Caco-2 (cell line): ENCODE measurements at regions not wholly inside any gene's neighbourhood (a gene's known extent, or its start where the extent isn't known, plus 50 kb on each side); places are given as distances from the start of the nearest gene placed in this dataset.

Source experiments
- BruUV-seq: library from RNA; stranded (reverse); fragments of 400-500 nt; replicated peaks from 2 replicates; lab custom pipeline; 2021; lab: Mats Ljungman, UMichigan
- CTCF ChIA-PET: fragments of 300-600 bp; sonication (Branson Sonifier 250); formaldehyde crosslinking; loops from one replicate; lab custom pipeline; 2022; ENCODE audit warnings: antibody characterized with exemption; lab: Charles Lee
- POLR2A ChIA-PET: fragments of 300-600 bp; sonication (Branson Sonifier 250); formaldehyde crosslinking; loops from one replicate; lab custom pipeline; 2022; ENCODE audit warnings: antibody characterized with exemption; lab: Charles Lee
- DNase-seq, 2 experiments: peaks; one replicate each; pipeline versions ENCODE4 v3.0.0 to v3.0.0-alpha.2; 2020 to 2022
- H3K27me3 ChIP-seq: replicated peaks from 2 replicates; pipeline ENCODE4 v1.6.0; 2011; ENCODE audit warnings: low read length; ENCODE audit not compliant: control insufficient read depth, insufficient read depth
- H3K36me3 ChIP-seq: 2 replicates; pipeline ENCODE4 v1.5.1; 2011; ENCODE audit warnings: low read length; ENCODE audit not compliant: control insufficient read depth, insufficient read depth
- H3K4me1 ChIP-seq: fragments of 250-450 bp; sonication (Bioruptor Pico); 2 replicates; pipeline ENCODE4 v1.5.1; 2020; ENCODE audit warnings: mild to moderate bottlenecking
- H3K4me3 ChIP-seq: 2 replicates; pipeline ENCODE4 v1.5.1; 2011; ENCODE audit warnings: low read depth, mild to moderate bottlenecking, control low read depth, low read length
- H3K9me3 ChIP-seq: fragments of 250-450 bp; sonication (Bioruptor Pico); 2 replicates; pipeline ENCODE4 v1.5.1; 2020; ENCODE audit warnings: mild to moderate bottlenecking, moderate library complexity
- H3K27ac Mint-ChIP-seq: one replicate; pipeline ENCODE4 v1.8.0; 2022; ENCODE audit warnings: mixed read lengths; ENCODE audit not compliant: unreplicated experiment
- H3K27me3 Mint-ChIP-seq: one replicate; pipeline ENCODE4 v1.8.0; 2022; ENCODE audit warnings: mixed read lengths; ENCODE audit not compliant: insufficient read depth, unreplicated experiment
- H3K36me3 Mint-ChIP-seq: one replicate; pipeline ENCODE4 v1.8.0; 2022; ENCODE audit warnings: mild to moderate bottlenecking, mixed read lengths; ENCODE audit not compliant: insufficient read depth, unreplicated experiment
- H3K4me1 Mint-ChIP-seq: one replicate; pipeline ENCODE4 v1.8.0; 2022; ENCODE audit warnings: low read depth, mixed read lengths; ENCODE audit not compliant: unreplicated experiment
- H3K4me3 Mint-ChIP-seq: one replicate; pipeline ENCODE4 v1.8.0; 2022; ENCODE audit warnings: mild to moderate bottlenecking, moderate library complexity, mixed read lengths; ENCODE audit not compliant: unreplicated experiment
- H3K9me3 Mint-ChIP-seq: one replicate; pipeline ENCODE4 v1.8.0; 2022; ENCODE audit warnings: mixed read lengths; ENCODE audit not compliant: unreplicated experiment
- CTCF ChIP-seq, 2 experiments: fragments of 200-600 bp in 1 of 2; IDR thresholded peaks; 1 replicate in 1 of 2; 2 replicates in 1 of 2; pipeline versions ENCODE4 v1.5.1 to v1.8.0; 2011 to 2022; ENCODE audit warnings: antibody characterized with exemption in 1 of 2, control low read depth in 1 of 2, inconsistent platforms in 1 of 2, low read depth in 1 of 2, low read length in 1 of 2, mild to moderate bottlenecking in 1 of 2, moderate library complexity in 1 of 2; ENCODE audit not compliant: insufficient read depth in 1 of 2, severe bottlenecking in 1 of 2, unreplicated experiment in 1 of 2
- intact Hi-C: fragments of 100-400 bp; cut with micrococcal nuclease; formaldehyde crosslinking; loops from one replicate; pipeline ENCODE4 v1.10.0; 2022; ENCODE audit not compliant: unreplicated experiment

GRCh38 chr13:103229674-103230073 is 163.5 kb upstream of the SLC10A2 start:
- H3K9me3 ChIP-seq, result 0 out of 2 replicates have a peak, but pooled peaks cover 4% of the 10 kb centered on the region
- no peaks in the 10 kb centered on the region for H3K36me3 Mint-ChIP-seq
- no peak for DNase-seq
- H3K36me3 ChIP-seq, result no peaks in the 10 kb centered on the region
- ChIA-PET POLR2A (no interaction called here), CTCF (no interaction called here)
- no peaks in the 10 kb centered on the region for H3K4me1 ChIP-seq
- intact Hi-C loops, result no loop called here
- no peak overlapping the region for H3K4me3 Mint-ChIP-seq
- no peaks in the 10 kb centered on the region for H3K27me3 ChIP-seq
- no peaks in the 10 kb centered on the region for H3K4me1 Mint-ChIP-seq
- H3K4me3 ChIP-seq, result no peak overlapping the region
- no peak overlapping the region for H3K27ac Mint-ChIP-seq
- no peak for TF ChIP-seq CTCF (IDR thresholded peaks at IDR 0.05; ENCODE audit: insufficient read depth in 1 of 2, low read depth in 1 of 2, low read length in 1 of 2, severe bottlenecking in 1 of 2, unreplicated experiment in 1 of 2)
- no peaks in the 10 kb centered on the region for H3K27me3 Mint-ChIP-seq
- H3K9me3 Mint-ChIP-seq, result peaks cover 20% of the 10 kb centered on the region
- BruUV-seq, result no TSS peak

GRCh38 chr13:103224804-103225203 is 158.6 kb upstream of the SLC10A2 start:
- H3K36me3 Mint-ChIP-seq, result no peaks in the 10 kb centered on the region
- H3K4me1 ChIP-seq, result no peaks in the 10 kb centered on the region
- no peaks in the 10 kb centered on the region for H3K27me3 ChIP-seq
- no TSS peak for BruUV-seq
- no peaks in the 10 kb centered on the region for H3K9me3 Mint-ChIP-seq
- H3K27ac Mint-ChIP-seq, result no peak overlapping the region
- no peaks in the 10 kb centered on the region for H3K4me1 Mint-ChIP-seq
- H3K36me3 ChIP-seq, result no peaks in the 10 kb centered on the region
- no peak for TF ChIP-seq CTCF (IDR thresholded peaks at IDR 0.05; ENCODE audit: insufficient read depth in 1 of 2, low read depth in 1 of 2, low read length in 1 of 2, severe bottlenecking in 1 of 2, unreplicated experiment in 1 of 2)
- ChIA-PET POLR2A (no interaction called here), CTCF (no interaction called here)
- no peak overlapping the region for H3K4me3 ChIP-seq
- DNase-seq, result no peak
- intact Hi-C loops, result no loop called here
- H3K9me3 ChIP-seq, result no peaks in the 10 kb centered on the region
- no peaks in the 10 kb centered on the region for H3K27me3 Mint-ChIP-seq
- no peak overlapping the region for H3K4me3 Mint-ChIP-seq

- BruUV-seq, result no TSS peak
- Mint-ChIP-seq H3K4me3 (no peak overlapping the region), H3K36me3 (no peaks in the 10 kb centered on the region), H3K9me3 (no peaks in the 10 kb centered on the region), H3K27me3 (no peaks in the 10 kb centered on the region), H3K27ac (no peak overlapping the region), H3K4me1 (no peaks in the 10 kb centered on the region)
- Histone ChIP-seq H3K4me1 (no peaks in the 10 kb centered on the region), H3K36me3 (no peaks in the 10 kb centered on the region), H3K4me3 (no peak overlapping the region), H3K9me3 (no peaks in the 10 kb centered on the region), H3K27me3 (no peaks in the 10 kb centered on the region)
- CTCF ChIA-PET, result no interaction called here
- intact Hi-C loops, result no loop called here
- DNase-seq, result no peak
- no peak for TF ChIP-seq CTCF (IDR thresholded peaks at IDR 0.05; ENCODE audit: insufficient read depth in 1 of 2, low read depth in 1 of 2, low read length in 1 of 2, severe bottlenecking in 1 of 2, unreplicated experiment in 1 of 2)
- POLR2A ChIA-PET, result no interaction called here
Observed at GRCh38 chr13:103222683-103223082, 156.5 kb upstream of the SLC10A2 start.
